Stimulated activated effector memory CD8-positive, alpha-beta T cell treated with anti-CD3 and anti-CD28 coated beads, Interleukin-12 subunit alpha, Interleukin-12 subunit beta, amount 100 ng/mL, for 72 hours (primary cell): ENCODE measurements at regions not wholly inside any gene's neighbourhood (a gene's known extent, or its start where the extent isn't known, plus 50 kb on each side); places are given as distances from the start of the nearest gene placed in this dataset.

Experiments used
- ATAC-seq: fragments of 150-1000 bp; cut with Tn5 transposase; 2 replicates; pipeline ENCODE4 v1.10.0; 2021
- DNase-seq, 2 donors: peaks; one replicate each; pipeline ENCODE4 v3.0.0; 2021 to 2022; ENCODE audit warnings: low spot score in 2 of 2
- H3K27ac Mint-ChIP-seq: one replicate; pipeline ENCODE4 v1.8.0; 2022; ENCODE audit warnings: mild to moderate bottlenecking, mixed read lengths
- H3K36me3 Mint-ChIP-seq: one replicate; pipeline ENCODE4 v1.8.0; 2022; ENCODE audit warnings: mild to moderate bottlenecking, mixed read lengths
- H3K4me1 Mint-ChIP-seq: one replicate; pipeline ENCODE4 v1.8.0; 2022; ENCODE audit warnings: mixed read lengths
- H3K4me3 Mint-ChIP-seq: one replicate; pipeline ENCODE4 v1.8.0; 2022; ENCODE audit warnings: mild to moderate bottlenecking, mixed read lengths
- H3K9me3 Mint-ChIP-seq: one replicate; pipeline ENCODE4 v1.8.0; 2022; ENCODE audit warnings: mixed read lengths

DNA sequence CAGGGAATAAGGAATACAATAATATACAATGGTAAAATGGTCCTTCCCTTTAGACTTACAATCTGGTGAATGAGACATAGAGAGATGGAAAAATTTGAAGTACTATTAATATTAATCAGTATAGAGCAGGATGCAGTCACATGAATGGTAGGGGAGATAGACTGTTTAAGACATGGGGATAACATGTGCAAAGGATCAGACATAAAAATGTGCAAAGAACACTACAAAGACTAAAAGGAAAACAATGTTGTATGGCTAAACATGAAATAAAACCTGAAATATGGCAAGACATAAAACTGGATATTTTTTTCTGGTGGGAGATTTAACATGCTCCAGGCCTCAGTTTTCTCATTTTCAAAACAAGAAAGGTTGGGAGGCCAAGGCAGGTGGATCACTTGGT lies 182.4 kb upstream of the DPT start:
- ATAC-seq (no peak), DNase-seq (no peak)
- H3K27ac Mint-ChIP-seq: no peak overlapping the region
- H3K36me3 Mint-ChIP-seq: no peaks in the 10 kb centered on the region
- no peak overlapping the region for H3K4me3 Mint-ChIP-seq
- no peaks in the 10 kb centered on the region for H3K4me1 Mint-ChIP-seq
- no peaks in the 10 kb centered on the region for H3K9me3 Mint-ChIP-seq

DNA sequence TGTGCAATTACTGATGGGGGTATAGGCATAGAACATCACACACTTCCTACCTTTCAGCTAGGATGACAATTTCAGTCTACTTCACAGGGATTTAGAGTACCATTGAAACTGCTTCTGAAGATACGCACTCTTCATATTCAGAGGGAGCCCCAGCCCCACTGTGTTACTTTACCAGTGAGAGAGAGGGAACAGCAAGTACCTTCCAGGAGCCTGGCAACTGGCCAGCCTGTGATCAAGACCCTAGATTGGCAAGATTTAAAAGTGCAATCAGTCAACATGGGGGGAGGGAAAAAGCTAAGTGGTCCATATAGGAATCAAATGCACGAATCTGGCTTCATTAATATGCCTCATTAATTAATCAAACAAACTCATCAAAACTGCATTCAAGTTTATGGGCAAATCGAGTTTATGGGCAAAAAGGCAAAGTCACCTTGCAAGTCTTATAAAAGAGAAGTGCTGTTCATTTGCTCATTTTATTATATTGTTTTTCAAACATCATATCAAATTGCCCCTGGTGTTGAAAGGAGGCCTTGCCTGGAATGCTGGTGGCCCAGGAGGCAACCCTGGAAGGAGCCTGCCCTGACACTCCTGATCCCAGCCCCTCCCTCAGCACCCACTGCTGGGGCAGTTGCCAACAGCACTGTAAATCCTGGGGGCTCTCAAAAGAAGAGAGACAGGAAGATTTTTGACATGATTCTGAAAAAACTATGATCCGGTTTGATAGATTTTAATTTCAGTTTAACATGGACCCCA lies 184.9 kb upstream of the DPT start:
- Mint-ChIP-seq H3K36me3 (no peaks in the 10 kb centered on the region), H3K4me3 (no peak overlapping the region), H3K9me3 (no peaks in the 10 kb centered on the region), H3K27ac (no peak overlapping the region), H3K4me1 (no peaks in the 10 kb centered on the region)
- no peak for DNase-seq
- no peak for ATAC-seq

DNA sequence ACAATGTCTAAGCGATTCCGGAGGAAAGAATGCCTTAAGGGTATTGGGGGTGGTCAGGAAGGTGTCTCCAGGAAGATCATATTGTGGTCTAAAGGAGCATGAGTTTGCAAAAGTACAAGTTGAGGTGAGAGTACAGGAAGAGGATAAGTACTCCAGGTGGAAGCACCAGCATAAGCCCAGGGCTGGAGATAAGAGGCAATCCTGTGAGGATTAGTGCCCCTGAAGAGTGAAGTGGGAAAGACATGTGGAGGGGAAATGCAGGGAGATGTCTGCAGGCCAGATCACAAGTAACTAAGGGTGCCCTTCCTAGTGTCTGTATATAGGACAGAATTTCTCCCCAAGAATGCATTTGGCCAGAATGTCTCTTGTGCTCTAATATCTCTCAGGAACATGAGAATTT lies 188.3 kb upstream of the DPT start:
- no peak for ATAC-seq
- no peaks in the 10 kb centered on the region for H3K36me3 Mint-ChIP-seq
- no peak overlapping the region for H3K27ac Mint-ChIP-seq
- H3K9me3 Mint-ChIP-seq: no peaks in the 10 kb centered on the region
- no peaks in the 10 kb centered on the region for H3K4me1 Mint-ChIP-seq
- DNase-seq: no peak
- H3K4me3 Mint-ChIP-seq: no peak overlapping the region

DNA sequence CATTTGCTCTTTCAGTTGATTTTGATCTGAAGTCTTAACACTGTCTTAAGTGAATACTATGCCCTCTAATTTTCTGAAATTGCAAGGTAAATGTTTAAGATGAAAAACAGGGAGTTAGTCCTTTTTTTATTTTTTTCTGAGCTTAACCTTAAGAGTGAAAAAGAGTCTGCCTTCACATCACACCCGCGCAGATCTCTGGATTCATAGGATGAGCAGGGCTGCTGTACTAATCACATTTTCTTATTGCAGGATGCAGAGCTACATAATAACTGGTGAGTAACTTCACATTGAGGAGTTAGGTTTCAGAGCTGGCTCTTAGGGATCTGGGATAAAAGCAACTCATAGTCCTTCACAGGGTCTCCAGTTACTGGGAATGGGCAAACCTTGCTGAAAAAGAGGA lies 188.7 kb upstream of the ATP1B1 start:
- no peaks in the 10 kb centered on the region for H3K9me3 Mint-ChIP-seq
- no peak overlapping the region for H3K27ac Mint-ChIP-seq
- no peaks in the 10 kb centered on the region for H3K36me3 Mint-ChIP-seq
- no peak overlapping the region for H3K4me3 Mint-ChIP-seq
- no peak for DNase-seq
- no peak for ATAC-seq
- H3K4me1 Mint-ChIP-seq: no peaks in the 10 kb centered on the region

DNA sequence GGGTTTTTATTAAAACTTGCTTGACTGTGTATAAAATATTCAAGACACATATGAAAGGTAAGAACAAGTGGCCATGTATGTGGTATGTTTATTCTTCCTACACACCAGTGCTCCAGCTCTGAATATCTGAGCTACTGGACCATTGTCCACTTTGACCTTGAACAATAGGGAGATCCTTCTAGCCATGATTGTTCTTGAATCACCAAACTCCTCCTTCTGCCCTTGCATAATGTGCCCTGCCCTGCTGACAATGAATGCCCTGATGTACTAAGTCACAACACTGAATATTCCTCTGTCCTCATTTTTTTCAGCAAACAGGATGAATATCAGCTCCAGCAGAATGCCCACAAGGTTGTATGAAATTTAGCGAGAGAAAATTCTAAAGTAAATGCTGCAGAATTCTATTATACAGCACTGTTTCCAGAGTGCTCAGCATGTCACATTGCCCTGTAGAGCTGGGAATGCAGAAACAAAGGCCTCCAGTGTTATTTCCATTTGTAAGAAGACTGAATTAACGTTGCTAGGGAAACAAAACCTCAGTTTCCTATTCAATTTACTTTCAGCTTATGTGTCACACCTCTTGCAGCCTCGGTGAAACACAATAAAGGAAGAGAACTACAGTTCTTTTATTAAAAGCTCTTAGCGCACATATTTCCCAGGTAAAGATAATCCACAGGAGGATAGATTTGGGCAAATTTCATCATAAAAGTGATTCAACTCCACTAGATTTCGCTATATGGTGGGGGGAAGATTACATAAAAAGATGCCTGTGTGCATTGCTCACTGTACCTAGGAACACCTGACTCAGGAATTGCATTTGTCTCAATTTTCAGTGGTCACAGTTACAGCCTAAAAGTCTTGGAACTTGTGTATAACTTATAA lies 187.4 kb upstream of the ATP1B1 start:
- no peaks in the 10 kb centered on the region for H3K36me3 Mint-ChIP-seq
- H3K9me3 Mint-ChIP-seq: no peaks in the 10 kb centered on the region
- no peak overlapping the region for H3K4me3 Mint-ChIP-seq
- DNase-seq (no peak), ATAC-seq (no peak)
- no peaks in the 10 kb centered on the region for H3K4me1 Mint-ChIP-seq
- peak overlapping the region; percentile 11 for H3K27ac Mint-ChIP-seq

DNA sequence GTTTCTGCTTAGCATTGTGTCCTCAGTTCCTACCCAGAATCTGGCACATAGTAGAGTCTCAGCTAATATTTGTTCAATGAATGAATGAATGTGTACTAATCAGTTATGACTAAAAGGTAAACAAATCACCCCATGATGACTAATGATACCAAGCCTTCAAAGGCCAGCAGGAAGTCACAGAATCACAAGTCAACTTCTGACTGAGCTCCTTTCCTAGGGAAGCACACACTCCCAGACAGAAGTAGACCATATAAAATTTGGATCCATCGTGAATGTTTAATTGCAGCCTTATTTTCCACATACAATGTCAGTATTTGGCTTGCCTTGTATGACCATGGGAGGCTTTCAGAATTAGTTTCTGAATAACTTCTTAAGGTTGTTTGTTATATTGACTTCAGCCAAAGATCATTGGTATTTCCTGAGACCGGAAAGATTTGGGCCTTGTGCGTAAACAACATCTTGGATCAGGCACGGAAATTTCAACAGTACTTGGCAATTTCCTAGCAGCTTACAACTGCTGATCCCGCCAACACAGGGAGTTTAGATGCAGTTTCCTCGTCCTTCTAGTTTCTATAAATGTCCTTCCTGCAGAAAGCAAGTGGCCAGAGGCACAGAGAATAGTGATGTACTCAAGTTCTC lies 185.9 kb upstream of the ATP1B1 start:
- no peaks in the 10 kb centered on the region for H3K9me3 Mint-ChIP-seq
- no peak overlapping the region for H3K27ac Mint-ChIP-seq
- H3K4me1 Mint-ChIP-seq: no peaks in the 10 kb centered on the region
- no peaks in the 10 kb centered on the region for H3K36me3 Mint-ChIP-seq
- ATAC-seq (no peak), DNase-seq (no peak)
- H3K4me3 Mint-ChIP-seq: no peak overlapping the region

DNA sequence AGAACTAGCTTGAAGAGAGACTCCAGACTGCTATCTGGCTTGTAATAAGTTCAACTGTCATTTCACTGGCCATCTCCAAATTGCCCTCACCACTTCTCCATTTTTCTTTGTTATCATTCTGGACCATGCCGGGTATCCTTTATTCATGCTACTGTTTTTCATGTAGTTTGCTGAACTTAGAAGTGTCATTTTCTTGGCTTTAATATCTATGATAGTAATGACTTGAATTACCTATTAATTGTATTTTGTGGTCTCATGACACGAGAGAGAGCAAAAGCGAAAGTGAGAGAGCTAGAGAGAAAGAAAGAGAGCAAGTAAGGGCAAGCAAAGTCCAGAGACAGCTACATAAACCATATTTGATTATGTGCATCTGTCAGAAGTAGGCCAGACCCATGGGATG lies 184.9 kb upstream of the ATP1B1 start:
- ATAC-seq: no peak
- H3K9me3 Mint-ChIP-seq: no peaks in the 10 kb centered on the region

DNA sequence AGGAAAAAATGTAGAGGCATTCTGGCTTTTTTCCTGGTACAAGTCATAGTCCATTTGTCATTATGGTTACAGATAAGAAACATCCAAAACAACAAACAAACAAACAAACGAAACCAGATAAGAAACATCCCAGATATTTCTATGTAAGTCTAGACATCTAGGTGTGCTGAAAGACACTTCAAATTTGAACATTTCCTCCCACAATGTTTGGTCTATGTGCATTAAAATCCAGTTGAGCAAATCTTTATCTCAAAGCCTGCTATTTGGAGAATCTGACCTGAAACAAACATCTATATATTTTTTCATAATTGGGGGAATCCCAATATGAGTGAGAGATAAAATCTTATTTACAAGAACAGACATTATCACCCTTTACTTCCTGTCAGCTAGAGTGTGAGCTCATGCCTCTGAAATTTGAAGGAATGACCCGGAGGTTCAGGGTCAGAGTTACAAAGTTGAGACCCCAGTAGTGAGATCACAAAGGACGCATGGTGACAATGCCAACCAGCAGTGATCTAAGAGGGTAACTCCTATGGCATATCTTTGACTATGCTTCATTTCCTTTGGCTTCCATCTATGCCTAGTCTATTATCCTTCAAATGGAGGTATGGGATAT lies 182.9 kb upstream of the ATP1B1 start:
- Mint-ChIP-seq H3K27ac (no peak overlapping the region), H3K36me3 (no peaks in the 10 kb centered on the region), H3K4me3 (no peak overlapping the region), H3K9me3 (no peaks in the 10 kb centered on the region), H3K4me1 (peaks cover 2% of the 10 kb centered on the region)
- ATAC-seq (no peak), DNase-seq (no peak)

More for the DNA sequence above, 184.9 kb upstream of the ATP1B1 start:
- no peak for DNase-seq
- Mint-ChIP-seq H3K36me3 (no peaks in the 10 kb centered on the region), H3K4me3 (no peak overlapping the region), H3K27ac (no peak overlapping the region), H3K4me1 (no peaks in the 10 kb centered on the region)

DNA sequence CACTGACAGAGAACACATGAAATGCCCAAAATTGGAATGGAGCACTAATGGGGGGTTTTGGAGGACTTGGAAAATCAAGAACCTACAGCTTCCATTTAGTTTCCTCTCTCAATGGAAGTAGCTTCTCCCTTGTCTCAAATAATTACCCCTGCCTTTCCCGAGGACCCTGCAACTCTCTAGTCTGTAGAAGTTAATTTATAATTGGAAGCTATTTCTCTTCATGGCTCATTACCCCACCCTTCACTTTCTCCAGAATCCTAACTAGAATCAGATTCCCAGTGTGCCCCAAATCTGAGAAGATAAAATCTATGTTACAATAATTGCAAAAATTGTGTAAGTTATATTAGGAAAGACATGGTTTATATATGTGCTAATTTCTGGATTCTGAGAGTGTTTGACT lies 181.5 kb upstream of the ATP1B1 start:
- Mint-ChIP-seq H3K36me3 (no peaks in the 10 kb centered on the region), H3K27ac (no peak overlapping the region), H3K4me1 (peaks cover 6% of the 10 kb centered on the region), H3K9me3 (no peaks in the 10 kb centered on the region), H3K4me3 (no peak overlapping the region)
- no peak for ATAC-seq
- no peak for DNase-seq

DNA sequence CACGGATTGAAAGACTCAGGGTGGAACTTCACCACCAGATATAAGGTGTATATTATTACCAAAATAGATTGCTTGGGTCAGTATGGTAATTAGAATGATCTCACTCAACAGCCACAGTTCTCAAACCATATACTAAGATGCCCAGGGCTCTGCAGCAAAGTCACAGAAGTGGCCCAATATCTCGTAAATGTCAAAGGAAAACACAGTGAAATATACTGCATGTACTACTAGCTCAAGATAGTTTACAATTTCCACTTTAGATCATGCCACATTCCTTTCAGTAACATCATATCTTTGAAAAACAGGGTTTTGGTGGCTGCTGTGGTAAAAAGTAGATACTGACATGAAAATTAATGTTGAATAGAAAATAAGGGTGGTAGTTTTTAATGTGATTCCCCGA lies 180.3 kb upstream of the ATP1B1 start:
- Mint-ChIP-seq H3K9me3 (no peaks in the 10 kb centered on the region), H3K4me3 (no peak overlapping the region), H3K4me1 (peaks cover 6% of the 10 kb centered on the region), H3K36me3 (no peaks in the 10 kb centered on the region), H3K27ac (no peak overlapping the region)
- DNase-seq (no peak), ATAC-seq (no peak)

DNA sequence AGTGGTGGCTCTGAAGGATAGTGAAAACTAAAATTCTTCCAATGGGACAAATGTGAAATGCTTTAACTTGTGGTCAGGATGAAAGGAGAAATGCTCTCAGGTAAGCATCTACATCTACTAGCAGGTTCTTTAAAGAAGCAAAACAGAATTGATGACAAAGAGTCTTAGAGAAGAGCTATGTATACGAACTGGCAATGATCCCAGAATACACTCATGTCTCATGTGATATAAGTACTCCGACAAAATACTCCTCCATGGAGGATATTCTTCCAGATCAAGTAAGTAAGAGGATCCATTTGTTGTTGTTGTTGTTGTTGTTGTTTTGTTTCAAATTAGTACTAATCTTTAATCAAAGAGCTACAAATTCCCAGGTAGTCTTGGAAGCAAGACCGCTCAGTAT lies 174.0 kb upstream of the ATP1B1 start:
- Mint-ChIP-seq H3K9me3 (no peaks in the 10 kb centered on the region), H3K4me3 (no peak overlapping the region), H3K4me1 (peaks cover 11% of the 10 kb centered on the region), H3K36me3 (no peaks in the 10 kb centered on the region), H3K27ac (no peak overlapping the region)
- DNase-seq (no peak), ATAC-seq (no peak)

DNA sequence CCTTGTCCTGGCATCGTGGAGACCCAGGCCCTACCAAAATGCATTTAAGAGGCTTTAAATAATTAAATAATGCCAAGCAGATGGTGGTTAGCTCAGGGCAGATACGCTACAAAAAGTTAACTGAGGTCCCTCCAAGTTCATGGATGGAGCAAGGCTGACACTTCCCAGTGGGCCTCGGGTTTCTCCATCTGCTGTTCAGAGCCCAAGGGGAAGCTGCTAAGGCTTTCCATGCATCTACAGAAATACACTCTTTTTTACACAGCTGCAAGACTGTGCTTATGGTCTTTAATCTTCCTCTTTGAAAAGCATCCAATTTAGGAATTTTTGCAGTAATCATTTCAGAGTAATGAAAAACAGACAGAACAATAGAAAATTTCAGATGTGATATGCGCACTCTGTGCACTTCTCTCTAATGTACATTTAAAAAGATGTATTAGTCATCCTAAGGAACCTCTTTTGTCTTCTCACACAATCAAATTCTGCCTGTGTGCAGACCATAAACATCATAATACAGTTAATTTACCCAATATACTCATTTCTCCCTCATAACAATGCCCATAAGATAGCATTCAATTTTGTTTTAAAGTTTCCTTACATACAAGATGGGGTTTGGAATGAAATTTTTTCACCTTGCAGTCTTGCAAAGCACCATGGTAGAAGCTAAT lies 173.2 kb upstream of the ATP1B1 start:
- ATAC-seq (no peak), DNase-seq (no peak)
- H3K4me1 Mint-ChIP-seq: peaks cover 11% of the 10 kb centered on the region
- no peaks in the 10 kb centered on the region for H3K36me3 Mint-ChIP-seq
- H3K4me3 Mint-ChIP-seq: no peak overlapping the region
- H3K27ac Mint-ChIP-seq: no peak overlapping the region
- H3K9me3 Mint-ChIP-seq: no peaks in the 10 kb centered on the region

DNA sequence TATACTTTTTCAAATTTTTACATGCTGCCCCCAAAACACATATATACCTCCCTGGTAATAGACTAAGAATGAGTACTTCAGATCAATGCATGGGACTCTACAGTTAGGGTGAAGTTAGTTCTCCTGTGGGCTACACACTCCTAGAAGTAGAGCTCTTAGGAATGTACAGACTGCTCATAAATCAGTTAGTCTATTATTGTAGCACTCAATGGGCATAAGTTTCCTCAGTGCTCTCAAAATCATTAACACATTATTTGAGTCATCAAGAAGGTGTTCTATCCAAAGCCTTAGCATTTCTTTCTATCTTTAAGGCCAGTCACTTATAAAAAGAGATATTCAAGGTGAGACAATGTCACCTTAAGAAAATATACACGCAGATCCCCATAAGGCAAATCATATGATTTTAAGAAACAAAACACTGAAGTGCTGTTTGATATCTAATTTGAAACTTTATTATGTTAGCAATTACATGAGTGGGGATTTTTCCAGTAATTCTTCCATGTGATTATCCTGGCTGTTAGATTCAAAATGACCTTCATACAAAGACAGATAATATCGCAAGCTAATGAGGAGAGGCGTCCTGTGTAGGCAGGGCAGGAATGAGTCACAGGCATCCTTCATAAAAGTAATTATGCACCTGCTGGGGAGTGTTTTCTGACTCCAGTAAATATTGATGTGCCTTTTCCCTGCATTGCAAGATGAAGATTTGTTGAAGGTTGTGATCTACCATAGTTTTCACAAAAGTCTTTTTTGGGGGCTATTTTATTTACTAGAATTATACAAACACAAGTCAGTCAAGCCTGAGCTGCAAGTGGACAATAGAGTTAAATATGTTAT lies 167.2 kb upstream of the ATP1B1 start:
- Mint-ChIP-seq H3K36me3 (no peaks in the 10 kb centered on the region), H3K27ac (no peak overlapping the region), H3K4me3 (no peak overlapping the region), H3K9me3 (no peaks in the 10 kb centered on the region), H3K4me1 (peaks cover 5% of the 10 kb centered on the region)
- DNase-seq: no peak
- ATAC-seq: peak; percentile 60

DNA sequence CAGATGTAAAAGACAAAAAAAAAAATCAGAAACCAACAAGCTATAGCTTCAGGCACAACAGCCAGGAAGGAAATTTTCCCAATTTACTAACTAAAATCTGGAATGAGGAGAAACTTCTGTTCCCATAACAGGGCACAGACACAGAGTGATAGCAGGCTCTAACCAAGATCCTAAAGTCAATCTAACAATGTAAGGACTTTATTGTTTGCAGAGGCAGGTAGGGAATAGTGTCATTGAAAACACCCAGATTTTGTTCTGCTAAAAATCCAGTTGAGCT lies 166.6 kb upstream of the ATP1B1 start:
- H3K36me3 Mint-ChIP-seq: no peaks in the 10 kb centered on the region
- no peak overlapping the region for H3K27ac Mint-ChIP-seq
- no peaks in the 10 kb centered on the region for H3K9me3 Mint-ChIP-seq
- DNase-seq (no peak), ATAC-seq (no peak)
- H3K4me3 Mint-ChIP-seq: no peak overlapping the region
- peaks cover 5% of the 10 kb centered on the region for H3K4me1 Mint-ChIP-seq
